ENCODE measurements at regions not wholly inside any gene's neighbourhood (a gene's known extent, or its start where the extent isn't known, plus 50 kb on each side); places are given as distances from the start of the nearest gene placed in this dataset.

DNA sequence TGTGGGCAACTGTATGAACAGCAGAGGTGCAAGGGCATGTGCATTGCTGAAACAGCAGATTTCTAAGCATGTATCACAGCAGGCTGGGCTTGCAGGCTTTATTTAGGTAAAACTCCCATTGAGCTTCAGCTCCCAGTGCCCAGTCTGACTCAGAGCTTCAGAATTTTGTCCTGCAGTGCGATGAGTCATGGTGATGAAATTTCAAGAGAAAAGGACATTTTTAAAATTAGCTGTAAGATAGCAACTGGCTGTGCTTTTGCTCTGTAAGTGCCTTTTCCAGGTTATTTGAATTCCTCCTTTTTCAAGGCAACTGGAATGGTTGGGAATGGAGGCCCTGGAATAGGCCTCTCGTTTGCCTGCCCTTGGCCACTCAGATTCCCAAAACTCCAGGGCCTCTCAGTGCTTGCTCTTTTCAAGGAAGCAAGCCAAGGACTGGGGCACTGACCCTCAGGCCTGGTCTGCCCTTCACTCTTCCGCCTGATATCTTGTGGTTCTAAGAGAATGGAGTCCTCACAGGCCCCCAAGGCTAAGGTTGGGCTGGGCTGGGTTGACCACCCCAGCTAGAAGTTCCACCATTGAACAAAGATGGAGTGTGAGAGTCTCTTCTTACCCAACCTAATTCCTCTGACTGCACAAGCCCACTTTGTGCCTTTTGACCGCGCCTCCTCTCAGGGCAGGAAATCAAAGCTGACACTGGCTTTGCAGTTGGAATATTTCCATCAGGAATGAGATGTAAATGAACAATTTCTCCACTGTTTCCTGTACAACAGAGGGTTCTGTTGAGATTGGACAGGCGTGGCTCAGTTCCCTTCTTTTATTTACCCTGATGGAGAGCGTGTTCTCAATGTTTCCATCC is 59.5 kb upstream of the PRSS23 start (continued):
- peak; percentile 46 to 92; a peak in 3 of 4 replicates for TF ChIP-seq TEAD1 (CRISPR knock-in tag; IDR thresholded peaks at IDR 0.05)
- peak; percentile 75 for TF ChIP-seq MAFK (IDR thresholded peaks at IDR 0.05; ENCODE audit: low read length)
- TF ChIP-seq POLR2AphosphoS2 (IDR thresholded peaks at IDR 0.05; ENCODE audit: low read length) = no peak
- 0 out of 2 replicates have a peak, but pooled peaks have one; percentile 11 for TF ChIP-seq TEAD2 (tag; IDR thresholded peaks at IDR 0.05)
- TF ChIP-seq, protein P1, sequence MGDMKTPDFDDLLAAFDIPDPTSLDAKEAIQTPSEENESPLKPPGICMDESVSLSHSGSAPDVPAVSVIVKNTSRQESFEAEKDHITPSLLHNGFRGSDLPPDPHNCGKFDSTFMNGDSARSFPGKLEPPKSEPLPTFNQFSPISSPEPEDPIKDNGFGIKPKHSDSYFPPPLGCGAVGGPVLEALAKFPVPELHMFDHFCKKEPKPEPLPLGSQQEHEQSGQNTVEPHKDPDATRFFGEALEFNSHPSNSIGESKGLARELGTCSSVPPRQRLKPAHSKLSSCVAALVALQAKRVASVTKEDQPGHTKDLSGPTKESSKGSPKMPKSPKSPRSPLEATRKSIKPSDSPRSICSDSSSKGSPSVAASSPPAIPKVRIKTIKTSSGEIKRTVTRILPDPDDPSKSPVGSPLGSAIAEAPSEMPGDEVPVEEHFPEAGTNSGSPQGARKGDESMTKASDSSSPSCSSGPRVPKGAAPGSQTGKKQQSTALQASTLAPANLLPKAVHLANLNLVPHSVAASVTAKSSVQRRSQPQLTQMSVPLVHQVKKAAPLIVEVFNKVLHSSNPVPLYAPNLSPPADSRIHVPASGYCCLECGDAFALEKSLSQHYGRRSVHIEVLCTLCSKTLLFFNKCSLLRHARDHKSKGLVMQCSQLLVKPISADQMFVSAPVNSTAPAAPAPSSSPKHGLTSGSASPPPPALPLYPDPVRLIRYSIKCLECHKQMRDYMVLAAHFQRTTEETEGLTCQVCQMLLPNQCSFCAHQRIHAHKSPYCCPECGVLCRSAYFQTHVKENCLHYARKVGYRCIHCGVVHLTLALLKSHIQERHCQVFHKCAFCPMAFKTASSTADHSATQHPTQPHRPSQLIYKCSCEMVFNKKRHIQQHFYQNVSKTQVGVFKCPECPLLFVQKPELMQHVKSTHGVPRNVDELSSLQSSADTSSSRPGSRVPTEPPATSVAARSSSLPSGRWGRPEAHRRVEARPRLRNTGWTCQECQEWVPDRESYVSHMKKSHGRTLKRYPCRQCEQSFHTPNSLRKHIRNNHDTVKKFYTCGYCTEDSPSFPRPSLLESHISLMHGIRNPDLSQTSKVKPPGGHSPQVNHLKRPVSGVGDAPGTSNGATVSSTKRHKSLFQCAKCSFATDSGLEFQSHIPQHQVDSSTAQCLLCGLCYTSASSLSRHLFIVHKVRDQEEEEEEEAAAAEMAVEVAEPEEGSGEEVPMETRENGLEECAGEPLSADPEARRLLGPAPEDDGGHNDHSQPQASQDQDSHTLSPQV (IDR thresholded peaks at IDR 0.05) = peak; percentile 78; the same call in 1 of the 2 replicates
- TF ChIP-seq XRCC3 (IDR thresholded peaks at IDR 0.05) = no peak
- TF ChIP-seq, protein P2, sequence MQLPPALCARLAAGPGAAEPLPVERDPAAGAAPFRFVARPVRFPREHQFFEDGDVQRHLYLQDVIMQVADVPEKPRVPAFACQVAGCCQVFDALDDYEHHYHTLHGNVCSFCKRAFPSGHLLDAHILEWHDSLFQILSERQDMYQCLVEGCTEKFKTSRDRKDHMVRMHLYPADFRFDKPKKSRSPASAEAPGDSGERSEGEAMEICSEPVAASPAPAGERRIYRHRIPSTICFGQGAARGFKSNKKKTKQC (CRISPR knock-in tag; IDR thresholded peaks at IDR 0.05) = no peak
- TF ChIP-seq, protein P3, sequence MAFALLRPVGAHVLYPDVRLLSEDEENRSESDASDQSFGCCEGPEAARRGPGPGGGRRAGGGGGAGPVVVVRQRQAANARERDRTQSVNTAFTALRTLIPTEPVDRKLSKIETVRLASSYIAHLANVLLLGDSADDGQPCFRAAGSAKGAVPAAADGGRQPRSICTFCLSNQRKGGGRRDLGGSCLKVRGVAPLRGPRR (CRISPR knock-in tag; IDR thresholded peaks at IDR 0.05) = no peak
- TF ChIP-seq EP300 (IDR thresholded peaks at IDR 0.05; ENCODE audit: low read length) = peak; percentile 67
- 0 out of 2 replicates have a peak, but pooled peaks have one; percentile 30 for TF ChIP-seq MYNN (IDR thresholded peaks at IDR 0.05)
- no peak for TF ChIP-seq MYNN (CRISPR knock-in tag; IDR thresholded peaks at IDR 0.05)
- TF ChIP-seq MED1 (CRISPR knock-in tag; IDR thresholded peaks at IDR 0.05; ENCODE audit: borderline replicate concordance) = no peak
- TF ChIP-seq SPI1 (IDR thresholded peaks at IDR 0.05; ENCODE audit: borderline replicate concordance, low read depth, low read length) = no peak
- TF ChIP-seq PHF21A (IDR thresholded peaks at IDR 0.05; ENCODE audit: borderline replicate concordance, low read depth) = no peak
- TF ChIP-seq, protein P4, sequence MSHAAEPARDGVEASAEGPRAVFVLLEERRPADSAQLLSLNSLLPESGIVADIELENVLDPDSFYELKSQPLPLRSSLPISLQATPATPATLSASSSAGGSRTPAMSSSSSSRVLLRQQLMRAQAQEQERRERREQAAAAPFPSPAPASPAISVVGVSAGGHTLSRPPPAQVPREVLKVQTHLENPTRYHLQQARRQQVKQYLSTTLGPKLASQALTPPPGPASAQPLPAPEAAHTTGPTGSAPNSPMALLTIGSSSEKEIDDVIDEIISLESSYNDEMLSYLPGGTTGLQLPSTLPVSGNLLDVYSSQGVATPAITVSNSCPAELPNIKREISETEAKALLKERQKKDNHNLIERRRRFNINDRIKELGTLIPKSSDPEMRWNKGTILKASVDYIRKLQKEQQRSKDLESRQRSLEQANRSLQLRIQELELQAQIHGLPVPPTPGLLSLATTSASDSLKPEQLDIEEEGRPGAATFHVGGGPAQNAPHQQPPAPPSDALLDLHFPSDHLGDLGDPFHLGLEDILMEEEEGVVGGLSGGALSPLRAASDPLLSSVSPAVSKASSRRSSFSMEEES (CRISPR knock-in tag; IDR thresholded peaks at IDR 0.05) = no peak
- TF ChIP-seq ATF7 (IDR thresholded peaks at IDR 0.05) = peak; percentile 77
- peak; percentile 67 for TF ChIP-seq JUNB (CRISPR knock-in tag; conservative IDR thresholded peaks at IDR 0.05)
- no peak for TF ChIP-seq CHD1 (IDR thresholded peaks at IDR 0.05; ENCODE audit: low read length)
- no peak for TF ChIP-seq NCOA6 (IDR thresholded peaks at IDR 0.05)
- TF ChIP-seq ILK (tag; IDR thresholded peaks at IDR 0.05; ENCODE audit: borderline replicate concordance, low read depth) = no peak
- TF ChIP-seq NFXL1 (CRISPR knock-in tag; IDR thresholded peaks at IDR 0.05) = peak; percentile 64; the same call in 1 of the 2 replicates

Data from K562 (cell line).